ENCODE measurements at regions not wholly inside any gene's neighbourhood (a gene's known extent, or its start where the extent isn't known, plus 50 kb on each side); places are given as distances from the start of the nearest gene placed in this dataset.

- TF ChIP-seq YY1 (IDR thresholded peaks at IDR 0.05; ENCODE audit: low read depth) (no peak), NFIC (IDR thresholded peaks at IDR 0.05) (no peak), CEBPB (IDR thresholded peaks at IDR 0.05) (no peak), ZBTB7A (IDR thresholded peaks at IDR 0.05; ENCODE audit: low read depth) (no peak), USF1 (IDR thresholded peaks at IDR 0.05) (no peak), TAF1 (IDR thresholded peaks at IDR 0.05; ENCODE audit: low read depth) (no peak), EGR1 (IDR thresholded peaks at IDR 0.05) (no peak), REST (IDR thresholded peaks at IDR 0.05; ENCODE audit: low read depth) (no peak), EP300 (IDR thresholded peaks at IDR 0.05; ENCODE audit: borderline replicate concordance) (no peak), RAD21 (IDR thresholded peaks at IDR 0.05; ENCODE audit: low read depth) (no peak), FOXM1 (IDR thresholded peaks at IDR 0.05; ENCODE audit: borderline replicate concordance, low read depth) (no peak), CREB1 (IDR thresholded peaks at IDR 0.05; ENCODE audit: low read depth) (no peak), MAX (IDR thresholded peaks at IDR 0.05) (no peak), TCF12 (IDR thresholded peaks at IDR 0.05; ENCODE audit: low read depth) (no peak), TEAD4 (IDR thresholded peaks at IDR 0.05) (no peak)
Measured at GRCh38 chr6:84975316-84975715, 210.9 kb upstream of the TBX18 start.

- TF ChIP-seq CREB1 (IDR thresholded peaks at IDR 0.05; ENCODE audit: low read depth) (no peak), ZBTB7A (IDR thresholded peaks at IDR 0.05; ENCODE audit: low read depth) (no peak), RAD21 (IDR thresholded peaks at IDR 0.05; ENCODE audit: low read depth) (no peak), REST (IDR thresholded peaks at IDR 0.05; ENCODE audit: low read depth) (no peak), EGR1 (IDR thresholded peaks at IDR 0.05) (no peak), TCF12 (IDR thresholded peaks at IDR 0.05; ENCODE audit: low read depth) (no peak), NFIC (IDR thresholded peaks at IDR 0.05) (no peak), USF1 (IDR thresholded peaks at IDR 0.05) (no peak), TEAD4 (IDR thresholded peaks at IDR 0.05) (no peak), YY1 (IDR thresholded peaks at IDR 0.05; ENCODE audit: low read depth) (no peak)
Measured at GRCh38 chr6:84973606-84974005, 209.2 kb upstream of the TBX18 start.

- TF ChIP-seq TAF1 (IDR thresholded peaks at IDR 0.05; ENCODE audit: low read depth): no peak
- TF ChIP-seq MAX (IDR thresholded peaks at IDR 0.05): no peak
- TF ChIP-seq YY1 (IDR thresholded peaks at IDR 0.05; ENCODE audit: low read depth): no peak
- no peak for TF ChIP-seq FOXM1 (IDR thresholded peaks at IDR 0.05; ENCODE audit: borderline replicate concordance, low read depth)
- TF ChIP-seq TCF12 (IDR thresholded peaks at IDR 0.05; ENCODE audit: low read depth): no peak
- TF ChIP-seq RAD21 (IDR thresholded peaks at IDR 0.05; ENCODE audit: low read depth): no peak
- no peak for TF ChIP-seq USF1 (IDR thresholded peaks at IDR 0.05)
- no peak for TF ChIP-seq EP300 (IDR thresholded peaks at IDR 0.05; ENCODE audit: borderline replicate concordance)
- TF ChIP-seq ZBTB7A (IDR thresholded peaks at IDR 0.05; ENCODE audit: low read depth): no peak
- TF ChIP-seq TEAD4 (IDR thresholded peaks at IDR 0.05): no peak
- no peak for TF ChIP-seq REST (IDR thresholded peaks at IDR 0.05; ENCODE audit: low read depth)
- no peak for TF ChIP-seq CEBPB (IDR thresholded peaks at IDR 0.05)
- no peak for TF ChIP-seq EGR1 (IDR thresholded peaks at IDR 0.05)
- TF ChIP-seq NFIC (IDR thresholded peaks at IDR 0.05): no peak
Measured at GRCh38 chr6:84967965-84968364, 203.6 kb upstream of the TBX18 start.

- TF ChIP-seq RAD21 (IDR thresholded peaks at IDR 0.05; ENCODE audit: low read depth) (peak; percentile 70), TCF12 (IDR thresholded peaks at IDR 0.05; ENCODE audit: low read depth) (no peak)
Measured at GRCh38 chr6:84967389-84967788, 203.0 kb upstream of the TBX18 start.

Measured in Ishikawa (cell line).